ENCODE measurements at regions not wholly inside any gene's neighbourhood (a gene's known extent, or its start where the extent isn't known, plus 50 kb on each side); places are given as distances from the start of the nearest gene placed in this dataset.

GRCh38 chr5:135643881-135644766 lies 65.3 kb upstream of the CXCL14 start:
- TF ChIP-seq CTCF (IDR thresholded peaks at IDR 0.05 in 2 of 3, conservative IDR thresholded peaks at IDR 0.05 in 1 of 3; ENCODE audit: control insufficient read depth in 2 of 3, extremely low read depth in 1 of 3, insufficient read depth in 1 of 3, low read depth in 3 of 3, low read length in 3 of 3) (no peak), POLR2AphosphoS5 (IDR thresholded peaks at IDR 0.05; ENCODE audit: low read length) (no peak), NR2C2 (IDR thresholded peaks at IDR 0.05; ENCODE audit: borderline replicate concordance, control insufficient read depth, insufficient read length, low read depth) (no peak), CHD2 (IDR thresholded peaks at IDR 0.05; ENCODE audit: borderline replicate concordance, low read depth, low read length) (no peak), MTA2 (IDR thresholded peaks at IDR 0.05; ENCODE audit: low read depth) (no peak), REST (IDR thresholded peaks at IDR 0.05; ENCODE audit: low read depth, low read length) (no peak)

All from GM12878 (cell line).